GM13976 (cell line): ENCODE measurements at regions not wholly inside any gene's neighbourhood (a gene's known extent, or its start where the extent isn't known, plus 50 kb on each side); places are given as distances from the start of the nearest gene placed in this dataset.

Experiments used
- DNase-seq: peaks from one replicate; pipeline ENCODE4 v3.0.0; 2012; ENCODE audit warnings: low spot score
- CTCF ChIP-seq: IDR thresholded peaks from 2 replicates; pipeline ENCODE4 v1.5.1; 2012; ENCODE audit warnings: borderline replicate concordance, mild to moderate bottlenecking; ENCODE audit not compliant: insufficient read depth; ENCODE audit errors: extremely low read depth, missing control alignments, control extremely low read depth
- in situ Hi-C: fragments of 300-500 bp; cut with MboI; formaldehyde crosslinking; loops from one replicate; pipeline ENCODE4 v1.12.0; 2022; ENCODE audit warnings: low sequenced_read_pairs, mixed read lengths, inconsistent platforms; ENCODE audit not compliant: unreplicated experiment

GRCh38 chr3:194995922-194996321 is 275.0 kb downstream of the XXYLT1 start:
- DNase-seq: no peak
- no peak for TF ChIP-seq CTCF
- in situ Hi-C loops: no loop called here

- in situ Hi-C loops: no loop called here
- TF ChIP-seq CTCF: no peak
- DNase-seq: no peak
Measured at GRCh38 chr3:194996746-194997145, 274.2 kb downstream of the XXYLT1 start.

- in situ Hi-C loops: no loop called here
- no peak for DNase-seq
- no peak for TF ChIP-seq CTCF
Measured at GRCh38 chr3:194998417-194998816, 272.5 kb downstream of the XXYLT1 start.

GRCh38 chr3:194998948-194999347 is 272.0 kb downstream of the XXYLT1 start:
- no peak for DNase-seq
- in situ Hi-C loops: no loop called here
- no peak for TF ChIP-seq CTCF

- in situ Hi-C loops: no loop called here
- no peak for TF ChIP-seq CTCF
Measured at GRCh38 chr3:194999491-194999890, 271.5 kb downstream of the XXYLT1 start.

GRCh38 chr3:195001261-195001660 is 269.7 kb downstream of the XXYLT1 start:
- TF ChIP-seq CTCF: no peak

More at GRCh38 chr3:194999491-194999890, 271.5 kb downstream of the XXYLT1 start:
- no peak for DNase-seq

More at GRCh38 chr3:195001261-195001660, 269.7 kb downstream of the XXYLT1 start:
- in situ Hi-C loops: no loop called here
- DNase-seq: no peak
